Keratinocyte (primary cell): ENCODE measurements at regions not wholly inside any gene's neighbourhood (a gene's known extent, or its start where the extent isn't known, plus 50 kb on each side); places are given as distances from the start of the nearest gene placed in this dataset.

ENCODE experiments used
- DNase-seq: peaks from one replicate; pipeline ENCODE4 v3.0.0-alpha.2; 2011; ENCODE audit warnings: low read depth, missing footprints, low spot score
- FAIRE-seq: peaks from 2 replicates; lab custom pipeline; 2011; peaks lifted over from hg19 to GRCh38; lab: Jason Lieb, UNC
- H2AFZ ChIP-seq: 2 replicates; pipeline ENCODE4 v1.6.0; 2012; ENCODE audit warnings: low read length, control low read depth, inconsistent platforms; ENCODE audit not compliant: control insufficient read depth
- H3K27ac ChIP-seq: 2 replicates; pipeline ENCODE4 v1.5.1; 2011; ENCODE audit warnings: low read length; ENCODE audit not compliant: control insufficient read depth, insufficient read depth
- H3K27me3 ChIP-seq: 3 replicates; pipeline ENCODE4 v1.6.0; 2011; ENCODE audit warnings: low read length; ENCODE audit not compliant: control insufficient read depth, insufficient read depth; ENCODE audit errors: extremely low read depth
- H3K36me3 ChIP-seq, 2 experiments: 2 replicates in 1 of 2; 3 replicates in 1 of 2; pipeline ENCODE4 v1.5.1; 2011; ENCODE audit warnings: low read length in 2 of 2, mild to moderate bottlenecking in 1 of 2; ENCODE audit not compliant: control insufficient read depth in 2 of 2, insufficient read depth in 2 of 2; ENCODE audit errors: extremely low read depth in 1 of 2
- H3K4me1 ChIP-seq: 3 replicates; pipeline ENCODE4 v1.5.1; 2011; ENCODE audit warnings: low read length; ENCODE audit not compliant: control insufficient read depth, insufficient read depth; ENCODE audit errors: extremely low read depth
- H3K4me2 ChIP-seq: 3 replicates; pipeline ENCODE4 v1.6.0; 2011; ENCODE audit warnings: low read depth, low read length; ENCODE audit not compliant: control insufficient read depth, insufficient read depth; ENCODE audit errors: extremely low read depth
- H3K4me3 ChIP-seq, 3 experiments: fragments of 200-600 bp in 1 of 3; sonication (generic) in 1 of 3; 2 replicates in 2 of 3; 3 replicates in 1 of 3; pipeline ENCODE4 v1.5.1; 2011 to 2016; ENCODE audit warnings: low read length in 3 of 3, mild to moderate bottlenecking in 3 of 3, control low read depth in 2 of 3, inconsistent platforms in 1 of 3, low read depth in 1 of 3, mixed read lengths in 1 of 3, mixed run types in 1 of 3, moderate library complexity in 1 of 3; ENCODE audit not compliant: control insufficient read depth in 2 of 3, insufficient read depth in 2 of 3; ENCODE audit errors: extremely low read depth in 1 of 3
- H3K79me2 ChIP-seq: 2 replicates; pipeline ENCODE4 v1.6.0; 2012; ENCODE audit warnings: low read length; ENCODE audit not compliant: control insufficient read depth, insufficient read depth
- H3K9ac ChIP-seq: 3 replicates; pipeline ENCODE4 v1.6.0; 2011; ENCODE audit warnings: low read length; ENCODE audit not compliant: control insufficient read depth, insufficient read depth; ENCODE audit errors: extremely low read depth
- H3K9me1 ChIP-seq: 3 replicates; pipeline ENCODE4 v1.6.0; 2011; ENCODE audit warnings: low read length; ENCODE audit not compliant: control insufficient read depth, insufficient read depth; ENCODE audit errors: extremely low read depth
- H3K9me3 ChIP-seq: 2 replicates; pipeline ENCODE4 v1.5.1; 2012; ENCODE audit warnings: low read depth, low read length; ENCODE audit not compliant: control insufficient read depth
- H4K20me1 ChIP-seq: 3 replicates; pipeline ENCODE4 v1.6.0; 2011; ENCODE audit warnings: low read length; ENCODE audit not compliant: control insufficient read depth, insufficient read depth; ENCODE audit errors: extremely low read depth
- CTCF ChIP-seq, 3 experiments: IDR thresholded peaks in 1 of 3; conservative IDR thresholded peaks in 1 of 3; optimal IDR thresholded peaks in 1 of 3; 2 replicates in 2 of 3; 3 replicates in 1 of 3; pipeline versions ENCODE3 to v1.5.1; 2011; ENCODE audit warnings: low read length in 3 of 3, mild to moderate bottlenecking in 3 of 3, moderate library complexity in 2 of 3, control low read depth in 1 of 3, inconsistent platforms in 1 of 3; ENCODE audit not compliant: insufficient read depth in 2 of 3; ENCODE audit errors: extremely low read depth in 1 of 3
- EZH2 ChIP-seq: IDR thresholded peaks from one replicate; pipeline ENCODE4 v1.6.1; 2012; ENCODE audit warnings: inconsistent platforms, mild to moderate bottlenecking, low read length, moderate library complexity
- dilution Hi-C: fragments of 300-500 bp; cut with MboI; formaldehyde crosslinking; loops from one replicate; pipeline ENCODE4 v1.7.0; 2020; ENCODE audit warnings: low sequenced_read_pairs; ENCODE audit not compliant: extremely low pct_ligation_motif_present

GRCh38 chr12:19003141-19003540 is 126.4 kb upstream of the PLEKHA5 start:
- FAIRE-seq, result peak; percentile 39
- Histone ChIP-seq H3K9me3 (no peaks in the 10 kb centered on the region), H3K4me1 (peaks cover 20% of the 10 kb centered on the region), H3K4me2 (no peak overlapping the region), H3K79me2 (no peaks in the 10 kb centered on the region), H3K36me3 (no peaks in the 10 kb centered on the region), H3K9ac (no peak overlapping the region), H3K27ac (no peak overlapping the region), H3K27me3 (no peaks in the 10 kb centered on the region), H3K9me1 (no peaks in the 10 kb centered on the region), H4K20me1 (no peaks in the 10 kb centered on the region), H2AFZ (no peak overlapping the region), H3K4me3 (no peak overlapping the region)
- DNase-seq, result no peak
- TF ChIP-seq EZH2 (no peak), CTCF (optimal IDR thresholded peaks at IDR 0.05 in 1 of 3, IDR thresholded peaks at IDR 0.05 in 1 of 3, conservative IDR thresholded peaks at IDR 0.05 in 1 of 3; ENCODE audit: extremely low read depth in 1 of 3, insufficient read depth in 2 of 3, low read length in 3 of 3) (no peak)
- dilution Hi-C loops, result no loop called here

- no peaks in the 10 kb centered on the region for H3K36me3 ChIP-seq
- no peak overlapping the region for H3K9ac ChIP-seq
- no peak for TF ChIP-seq EZH2
- TF ChIP-seq CTCF (optimal IDR thresholded peaks at IDR 0.05 in 1 of 3, IDR thresholded peaks at IDR 0.05 in 1 of 3, conservative IDR thresholded peaks at IDR 0.05 in 1 of 3; ENCODE audit: extremely low read depth in 1 of 3, insufficient read depth in 2 of 3, low read length in 3 of 3), result no peak
- peak overlapping the region; percentile 31 for H2AFZ ChIP-seq
- FAIRE-seq (no peak), DNase-seq (no peak)
- H3K9me3 ChIP-seq, result no peaks in the 10 kb centered on the region
- no peaks in the 10 kb centered on the region for H3K79me2 ChIP-seq
- no peak overlapping the region for H3K4me3 ChIP-seq
- H4K20me1 ChIP-seq, result no peaks in the 10 kb centered on the region
- no peaks in the 10 kb centered on the region for H3K9me1 ChIP-seq
- H3K27me3 ChIP-seq, result no peaks in the 10 kb centered on the region
- H3K4me2 ChIP-seq, result no peak overlapping the region
- H3K27ac ChIP-seq, result no peak overlapping the region
- H3K4me1 ChIP-seq, result peaks cover 10% of the 10 kb centered on the region
- dilution Hi-C loops, result no loop called here
Measured at GRCh38 chr12:19003987-19004619, 125.4 kb upstream of the PLEKHA5 start.
